WTC11 (cell line): ENCODE measurements at regions not wholly inside any gene's neighbourhood (a gene's known extent, or its start where the extent isn't known, plus 50 kb on each side); places are given as distances from the start of the nearest gene placed in this dataset.

Experiments
- CBFB ChIP-seq: sonication (generic); formaldehyde crosslinking; IDR thresholded peaks from 2 replicates; pipeline ENCODE4 v1.8.1; 2022; ENCODE audit warnings: mild to moderate bottlenecking, low read depth, missing genetic modification reagents
- FOXP1 ChIP-seq: sonication (generic); formaldehyde crosslinking; IDR thresholded peaks from 2 replicates; pipeline ENCODE4 v1.8.0; 2022; ENCODE audit warnings: missing genetic modification reagents, mild to moderate bottlenecking, moderate library complexity, borderline replicate concordance
- GTF2I ChIP-seq: fragments of 250-450 bp; sonication (Bioruptor Pico); conservative IDR thresholded peaks from 2 replicates; pipeline ENCODE4 v1.4.0; 2021; ENCODE audit warnings: mild to moderate bottlenecking
- MXD4 ChIP-seq: fragments of 250-450 bp; sonication (Bioruptor Pico); IDR thresholded peaks from 2 replicates; pipeline ENCODE4 v1.8.0; 2021; ENCODE audit warnings: mild to moderate bottlenecking, moderate library complexity, borderline replicate concordance
- TF ChIP-seq, protein P1 (sequence below): fragments of 200-600 bp; IDR thresholded peaks from 2 replicates; pipeline ENCODE4 v1.8.0; 2022; ENCODE audit warnings: antibody characterized with exemption
- TF ChIP-seq, protein P2 (sequence below): sonication (generic); formaldehyde crosslinking; IDR thresholded peaks from 2 replicates; pipeline ENCODE4 v1.8.0; 2022; ENCODE audit warnings: mild to moderate bottlenecking, missing genetic modification reagents

DNA sequence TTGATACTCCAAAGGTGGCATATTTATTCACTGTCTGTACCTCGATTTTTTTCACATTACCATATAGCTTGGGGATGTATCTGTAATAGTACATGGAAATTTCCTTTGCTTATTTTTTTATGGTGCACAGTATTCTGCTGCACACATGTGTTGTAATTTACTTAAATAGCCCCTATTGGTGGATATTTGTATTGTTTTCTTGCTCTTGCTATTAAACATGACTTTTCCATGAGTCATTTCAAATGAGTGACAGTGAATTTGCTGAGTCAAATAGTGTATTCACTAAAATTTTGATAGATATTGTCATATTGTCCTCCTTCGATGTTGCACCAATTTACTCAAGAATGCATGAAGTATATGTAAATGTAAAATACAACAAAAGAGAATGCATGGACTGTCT is 122.7 kb upstream of the STEAP4 start:
- TF ChIP-seq MXD4 (CRISPR knock-in tag) (no peak), CBFB (CRISPR knock-in tag) (no peak), FOXP1 (CRISPR knock-in tag) (no peak), GTF2I (CRISPR knock-in tag) (no peak)
- TF ChIP-seq, protein P1, sequence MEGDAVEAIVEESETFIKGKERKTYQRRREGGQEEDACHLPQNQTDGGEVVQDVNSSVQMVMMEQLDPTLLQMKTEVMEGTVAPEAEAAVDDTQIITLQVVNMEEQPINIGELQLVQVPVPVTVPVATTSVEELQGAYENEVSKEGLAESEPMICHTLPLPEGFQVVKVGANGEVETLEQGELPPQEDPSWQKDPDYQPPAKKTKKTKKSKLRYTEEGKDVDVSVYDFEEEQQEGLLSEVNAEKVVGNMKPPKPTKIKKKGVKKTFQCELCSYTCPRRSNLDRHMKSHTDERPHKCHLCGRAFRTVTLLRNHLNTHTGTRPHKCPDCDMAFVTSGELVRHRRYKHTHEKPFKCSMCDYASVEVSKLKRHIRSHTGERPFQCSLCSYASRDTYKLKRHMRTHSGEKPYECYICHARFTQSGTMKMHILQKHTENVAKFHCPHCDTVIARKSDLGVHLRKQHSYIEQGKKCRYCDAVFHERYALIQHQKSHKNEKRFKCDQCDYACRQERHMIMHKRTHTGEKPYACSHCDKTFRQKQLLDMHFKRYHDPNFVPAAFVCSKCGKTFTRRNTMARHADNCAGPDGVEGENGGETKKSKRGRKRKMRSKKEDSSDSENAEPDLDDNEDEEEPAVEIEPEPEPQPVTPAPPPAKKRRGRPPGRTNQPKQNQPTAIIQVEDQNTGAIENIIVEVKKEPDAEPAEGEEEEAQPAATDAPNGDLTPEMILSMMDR, result no peak
- TF ChIP-seq, protein P2, sequence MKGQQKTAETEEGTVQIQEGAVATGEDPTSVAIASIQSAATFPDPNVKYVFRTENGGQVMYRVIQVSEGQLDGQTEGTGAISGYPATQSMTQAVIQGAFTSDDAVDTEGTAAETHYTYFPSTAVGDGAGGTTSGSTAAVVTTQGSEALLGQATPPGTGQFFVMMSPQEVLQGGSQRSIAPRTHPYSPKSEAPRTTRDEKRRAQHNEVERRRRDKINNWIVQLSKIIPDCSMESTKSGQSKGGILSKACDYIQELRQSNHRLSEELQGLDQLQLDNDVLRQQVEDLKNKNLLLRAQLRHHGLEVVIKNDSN (CRISPR knock-in tag), result no peak
